K562 (cell line): ENCODE measurements at regions not wholly inside any gene's neighbourhood (a gene's known extent, or its start where the extent isn't known, plus 50 kb on each side); places are given as distances from the start of the nearest gene placed in this dataset.

Source experiments
- ATAC-seq: fragments of 200-7000 bp; cut with Tn5 transposase; 3 replicates; pipeline ENCODE4 v1.9.1; 2020; ENCODE audit warnings: moderate library complexity
- BruUV-seq: library from RNA; stranded (reverse); fragments of 400-500 nt; replicated peaks from 2 replicates; lab custom pipeline; 2021; lab: Mats Ljungman, UMichigan
- CTCF ChIA-PET: fragments of 300-600 bp; formaldehyde crosslinking; extraction: SDS; loops from one replicate; lab custom pipeline; 2021; ENCODE audit warnings: low intra/inter-chr PET ratio; lab: Yijun Ruan, JAX
- POLR2A ChIA-PET: fragments of 300-600, 350-650 bp; sonication (Branson Sonifier 250); formaldehyde crosslinking; extraction: SDS; loops from one replicate; lab custom pipeline; 2021; ENCODE audit warnings: antibody characterized with exemption, inconsistent platforms; lab: Yijun Ruan, JAX
- DNase-seq, 4 experiments: peaks; one replicate each; pipeline versions ENCODE4 v3.0.0 to v3.0.0-alpha.2; 2011 to 2018; ENCODE audit warnings: low spot score in 3 of 4, mixed read lengths in 3 of 4; ENCODE audit errors: extremely low read depth in 1 of 4
- FAIRE-seq: peaks from 2 replicates; lab custom pipeline; 2011; peaks lifted over from hg19 to GRCh38; lab: Jason Lieb, UNC
- H2AFZ ChIP-seq: 2 replicates; pipeline ENCODE4 v1.6.0; 2011; ENCODE audit warnings: low read depth, low read length, control low read depth, inconsistent platforms
- H3K27ac ChIP-seq: fragments of 200-600 bp; 3 replicates; pipeline ENCODE4 v1.8.0; 2011; ENCODE audit warnings: low read depth, mild to moderate bottlenecking, control low read depth, inconsistent platforms, low read length, moderate library complexity, mixed read lengths; ENCODE audit errors: extremely low read depth
- H3K27me3 ChIP-seq, 2 experiments: fragments of 300-600 bp in 1 of 2; 2 replicates in 1 of 2; 3 replicates in 1 of 2; pipeline versions ENCODE4 v1.6.0 to v1.8.0; 2011; ENCODE audit warnings: inconsistent platforms in 2 of 2, low read length in 2 of 2, mild to moderate bottlenecking in 1 of 2, mixed read lengths in 1 of 2, moderate library complexity in 1 of 2; ENCODE audit not compliant: control insufficient read depth in 2 of 2, insufficient read depth in 2 of 2
- H3K36me3 ChIP-seq: fragments of 300-600 bp; 3 replicates; pipeline ENCODE4 v1.8.0; 2011; ENCODE audit warnings: mild to moderate bottlenecking, low read length, inconsistent platforms; ENCODE audit not compliant: control insufficient read depth, insufficient read depth
- H3K4me1 ChIP-seq, 2 experiments: fragments of 200-600 bp in 1 of 2; replicated peaks in 1 of 2; 2 replicates in 1 of 2; 3 replicates in 1 of 2; pipeline versions ENCODE4 v1.5.1 to v1.8.0; 2011; ENCODE audit warnings: inconsistent platforms in 2 of 2, low read length in 2 of 2, mild to moderate bottlenecking in 1 of 2, mixed read lengths in 1 of 2, moderate library complexity in 1 of 2; ENCODE audit not compliant: control insufficient read depth in 2 of 2, insufficient read depth in 2 of 2
- H3K4me2 ChIP-seq: 2 replicates; pipeline ENCODE4 v1.6.1; 2011; ENCODE audit warnings: low read length, control low read depth, inconsistent platforms, mixed read lengths; ENCODE audit not compliant: insufficient read depth
- H3K4me3 ChIP-seq: fragments of 200-600 bp; sonication (generic), shearing (Covaris generic); 2 replicates; pipeline ENCODE4 v1.5.1; 2016; ENCODE audit warnings: control low read depth, inconsistent platforms
- H3K79me2 ChIP-seq: fragments of 200-600 bp; 3 replicates; pipeline ENCODE4 v1.8.0; 2011; ENCODE audit warnings: low read length, inconsistent platforms; ENCODE audit not compliant: control insufficient read depth, insufficient read depth
- H3K9ac ChIP-seq, 2 experiments: 2 replicates each; pipeline versions ENCODE4 v1.6.0 to v1.6.1; 2011; ENCODE audit warnings: low read depth in 2 of 2, low read length in 2 of 2, control low read depth in 1 of 2, inconsistent platforms in 1 of 2, mild to moderate bottlenecking in 1 of 2, mixed read lengths in 1 of 2; ENCODE audit not compliant: insufficient read depth in 1 of 2
- H3K9me1 ChIP-seq: one replicate; pipeline ENCODE4 v1.6.0; 2011; ENCODE audit warnings: inconsistent platforms, mild to moderate bottlenecking, low read length, moderate library complexity; ENCODE audit not compliant: control insufficient read depth, insufficient read depth
- H3K9me3 ChIP-seq: replicated peaks from 2 replicates; pipeline ENCODE4 v1.5.1; 2011; ENCODE audit warnings: low read depth, low read length, inconsistent platforms; ENCODE audit not compliant: control insufficient read depth, insufficient read depth
- H4K20me1 ChIP-seq: replicated peaks from 2 replicates; pipeline ENCODE4 v1.6.1; 2011; ENCODE audit warnings: low read length, inconsistent platforms, mixed read lengths; ENCODE audit not compliant: control insufficient read depth, insufficient read depth
- ARHGAP35 ChIP-seq: fragments of 450-650 bp; IDR thresholded peaks from 2 replicates; pipeline ENCODE4 v1.6.1; 2018; ENCODE audit not compliant: partially characterized antibody
- BHLHE40 ChIP-seq: IDR thresholded peaks from 2 replicates; pipeline ENCODE4 v1.6.1; 2011; ENCODE audit warnings: low read length, improper control_type of control experiment
- FOXA1 ChIP-seq: fragments of 450-650 bp; IDR thresholded peaks from 2 replicates; pipeline ENCODE4 v1.6.1; 2016; ENCODE audit warnings: mild to moderate bottlenecking, borderline replicate concordance
- KLF10 ChIP-seq: fragments of 250-450 bp; sonication (Bioruptor Pico); IDR thresholded peaks from 2 replicates; pipeline ENCODE4 v1.6.1; 2021; ENCODE audit warnings: matching md5 sums
- PCBP1 ChIP-seq: fragments of 200-400 bp; formaldehyde crosslinking; IDR thresholded peaks from 2 replicates; pipeline ENCODE4 v1.6.1; 2018; ENCODE audit warnings: mild to moderate bottlenecking, low read depth, low read length; ENCODE audit not compliant: poor library complexity, severe bottlenecking
- SMARCA4 ChIP-seq: fragments of 450-650 bp; IDR thresholded peaks from 2 replicates; pipeline ENCODE4 v1.6.1; 2016
- TEAD2 ChIP-seq: fragments of 450-650 bp; IDR thresholded peaks from 2 replicates; pipeline ENCODE4 v1.6.1; 2016; ENCODE audit warnings: missing genetic modification characterization, control low read depth, missing compliant biosample characterization
- TFAM ChIP-seq: fragments of 250-450 bp; sonication (Bioruptor Pico); conservative IDR thresholded peaks from 2 replicates; pipeline ENCODE4 v1.5.0; 2021; ENCODE audit warnings: mild to moderate bottlenecking, moderate library complexity
- ZFP36 ChIP-seq: fragments of 150-350 bp; IDR thresholded peaks from 2 replicates; pipeline ENCODE4 v1.6.1; 2018; ENCODE audit warnings: low read length, low read depth; ENCODE audit not compliant: partially characterized antibody
- ZNF217 ChIP-seq: sonication (generic); formaldehyde crosslinking; IDR thresholded peaks from 2 replicates; pipeline ENCODE4 v1.8.0; 2022; ENCODE audit warnings: mild to moderate bottlenecking, missing genetic modification reagents
- ZNF253 ChIP-seq: fragments of 250-450 bp; sonication (Bioruptor Pico); conservative IDR thresholded peaks from 2 replicates; pipeline ENCODE4 v1.6.1; 2021; ENCODE audit warnings: mild to moderate bottlenecking
- WGBS: fragments of 100-300 bp; shearing (Covaris generic); methylation state at CpG from one replicate; pipeline ENCODE4 v1.1.6; 2016; ENCODE audit warnings: low coverage, mixed read lengths; ENCODE audit not compliant: insufficient coverage; ENCODE audit errors: missing lambda C conversion rate; 5-methylcytosine and 5-hydroxymethylcytosine counted together
- in situ Hi-C: fragments of 300-500 bp; cut with MboI; formaldehyde crosslinking; loops from 4 replicates; pipeline ENCODE4 v1.15.0; 2018; ENCODE audit warnings: inconsistent platforms, mixed read lengths
- intact Hi-C: fragments of 100-400 bp; cut with micrococcal nuclease; formaldehyde crosslinking; loops from 2 replicates; pipeline ENCODE4 v1.14.2; 2022
- TF ChIP-seq, protein P1 (sequence below): fragments of 450-650 bp; formaldehyde crosslinking; IDR thresholded peaks from 2 replicates; pipeline ENCODE4 v1.4.0; 2020; ENCODE audit warnings: mild to moderate bottlenecking, mixed read lengths
- TF ChIP-seq, protein P2 (sequence below): sonication (generic); formaldehyde crosslinking; IDR thresholded peaks from 2 replicates; pipeline ENCODE4 v1.8.0; 2023; ENCODE audit warnings: mild to moderate bottlenecking, missing genetic modification reagents
- TF ChIP-seq, protein P3 (sequence below), 2 experiments: fragments of 450-650 bp; IDR thresholded peaks; 2 replicates each; pipeline ENCODE4 v1.6.1; 2016
- TF ChIP-seq, protein P4 (sequence below): fragments of 450-650 bp; IDR thresholded peaks from 2 replicates; pipeline ENCODE4 v1.6.1; 2017; ENCODE audit warnings: mild to moderate bottlenecking, moderate library complexity

DNA sequence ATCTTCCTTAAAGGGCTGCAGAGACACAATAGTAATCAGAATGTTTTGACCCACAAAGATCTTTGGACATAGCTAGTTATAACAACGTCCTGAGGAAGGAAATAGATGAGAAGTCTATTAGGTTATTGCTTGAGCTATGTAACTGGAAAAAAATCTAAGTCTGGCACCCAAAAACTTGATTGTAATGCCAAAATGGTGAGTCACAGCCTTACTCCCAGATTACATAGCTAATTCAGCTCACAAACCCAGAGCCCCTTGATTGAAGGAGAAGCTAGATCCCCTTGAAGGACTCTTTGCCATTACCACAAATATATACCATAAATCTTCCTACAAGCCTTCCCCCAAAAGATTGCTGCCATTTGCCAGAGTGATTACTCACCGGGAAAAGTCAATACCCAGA lies 341.8 kb upstream of the KIF2A start:
- Histone ChIP-seq H3K27ac (no peak overlapping the region), H3K4me1 (no peaks in the 10 kb centered on the region), H3K9ac (no peak overlapping the region), H4K20me1 (no peaks in the 10 kb centered on the region), H2AFZ (no peak overlapping the region), H3K9me1 (no peaks in the 10 kb centered on the region), H3K36me3 (no peaks in the 10 kb centered on the region), H3K79me2 (no peaks in the 10 kb centered on the region), H3K9me3 (no peaks in the 10 kb centered on the region), H3K4me3 (no peak overlapping the region), H3K27me3 (no peaks in the 10 kb centered on the region), H3K4me2 (no peak overlapping the region)
- CTCF ChIA-PET: no interaction called here
- FAIRE-seq (no peak), ATAC-seq (no peak), DNase-seq (no peak)
- intact Hi-C loops: no loop called here
- in situ Hi-C loops: no loop called here
- WGBS: 0% methylated on average over 2 of the region's 2 CpGs
- POLR2A ChIA-PET: interaction anchor here (1.0 kb wide), 1 partner anchor 11 kb away, joined by 3 read pairs; no protein-coding TSS in a partner anchor
- BruUV-seq: no TSS peak
- TF ChIP-seq SMARCA4 (no peak), FOXA1 (no peak), KLF10 (CRISPR knock-in tag) (no peak), ARHGAP35 (no peak), ZNF253 (CRISPR knock-in tag) (no peak), PCBP1 (no peak), ZNF217 (CRISPR knock-in tag) (no peak), BHLHE40 (no peak), TEAD2 (no peak), TFAM (CRISPR knock-in tag) (no peak), ZFP36 (no peak)
- TF ChIP-seq, protein P1, sequence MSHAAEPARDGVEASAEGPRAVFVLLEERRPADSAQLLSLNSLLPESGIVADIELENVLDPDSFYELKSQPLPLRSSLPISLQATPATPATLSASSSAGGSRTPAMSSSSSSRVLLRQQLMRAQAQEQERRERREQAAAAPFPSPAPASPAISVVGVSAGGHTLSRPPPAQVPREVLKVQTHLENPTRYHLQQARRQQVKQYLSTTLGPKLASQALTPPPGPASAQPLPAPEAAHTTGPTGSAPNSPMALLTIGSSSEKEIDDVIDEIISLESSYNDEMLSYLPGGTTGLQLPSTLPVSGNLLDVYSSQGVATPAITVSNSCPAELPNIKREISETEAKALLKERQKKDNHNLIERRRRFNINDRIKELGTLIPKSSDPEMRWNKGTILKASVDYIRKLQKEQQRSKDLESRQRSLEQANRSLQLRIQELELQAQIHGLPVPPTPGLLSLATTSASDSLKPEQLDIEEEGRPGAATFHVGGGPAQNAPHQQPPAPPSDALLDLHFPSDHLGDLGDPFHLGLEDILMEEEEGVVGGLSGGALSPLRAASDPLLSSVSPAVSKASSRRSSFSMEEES (CRISPR knock-in tag): no peak
- TF ChIP-seq, protein P2, sequence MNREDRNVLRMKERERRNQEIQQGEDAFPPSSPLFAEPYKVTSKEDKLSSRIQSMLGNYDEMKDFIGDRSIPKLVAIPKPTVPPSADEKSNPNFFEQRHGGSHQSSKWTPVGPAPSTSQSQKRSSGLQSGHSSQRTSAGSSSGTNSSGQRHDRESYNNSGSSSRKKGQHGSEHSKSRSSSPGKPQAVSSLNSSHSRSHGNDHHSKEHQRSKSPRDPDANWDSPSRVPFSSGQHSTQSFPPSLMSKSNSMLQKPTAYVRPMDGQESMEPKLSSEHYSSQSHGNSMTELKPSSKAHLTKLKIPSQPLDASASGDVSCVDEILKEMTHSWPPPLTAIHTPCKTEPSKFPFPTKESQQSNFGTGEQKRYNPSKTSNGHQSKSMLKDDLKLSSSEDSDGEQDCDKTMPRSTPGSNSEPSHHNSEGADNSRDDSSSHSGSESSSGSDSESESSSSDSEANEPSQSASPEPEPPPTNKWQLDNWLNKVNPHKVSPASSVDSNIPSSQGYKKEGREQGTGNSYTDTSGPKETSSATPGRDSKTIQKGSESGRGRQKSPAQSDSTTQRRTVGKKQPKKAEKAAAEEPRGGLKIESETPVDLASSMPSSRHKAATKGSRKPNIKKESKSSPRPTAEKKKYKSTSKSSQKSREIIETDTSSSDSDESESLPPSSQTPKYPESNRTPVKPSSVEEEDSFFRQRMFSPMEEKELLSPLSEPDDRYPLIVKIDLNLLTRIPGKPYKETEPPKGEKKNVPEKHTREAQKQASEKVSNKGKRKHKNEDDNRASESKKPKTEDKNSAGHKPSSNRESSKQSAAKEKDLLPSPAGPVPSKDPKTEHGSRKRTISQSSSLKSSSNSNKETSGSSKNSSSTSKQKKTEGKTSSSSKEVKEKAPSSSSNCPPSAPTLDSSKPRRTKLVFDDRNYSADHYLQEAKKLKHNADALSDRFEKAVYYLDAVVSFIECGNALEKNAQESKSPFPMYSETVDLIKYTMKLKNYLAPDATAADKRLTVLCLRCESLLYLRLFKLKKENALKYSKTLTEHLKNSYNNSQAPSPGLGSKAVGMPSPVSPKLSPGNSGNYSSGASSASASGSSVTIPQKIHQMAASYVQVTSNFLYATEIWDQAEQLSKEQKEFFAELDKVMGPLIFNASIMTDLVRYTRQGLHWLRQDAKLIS: no peak
- TF ChIP-seq, protein P3, sequence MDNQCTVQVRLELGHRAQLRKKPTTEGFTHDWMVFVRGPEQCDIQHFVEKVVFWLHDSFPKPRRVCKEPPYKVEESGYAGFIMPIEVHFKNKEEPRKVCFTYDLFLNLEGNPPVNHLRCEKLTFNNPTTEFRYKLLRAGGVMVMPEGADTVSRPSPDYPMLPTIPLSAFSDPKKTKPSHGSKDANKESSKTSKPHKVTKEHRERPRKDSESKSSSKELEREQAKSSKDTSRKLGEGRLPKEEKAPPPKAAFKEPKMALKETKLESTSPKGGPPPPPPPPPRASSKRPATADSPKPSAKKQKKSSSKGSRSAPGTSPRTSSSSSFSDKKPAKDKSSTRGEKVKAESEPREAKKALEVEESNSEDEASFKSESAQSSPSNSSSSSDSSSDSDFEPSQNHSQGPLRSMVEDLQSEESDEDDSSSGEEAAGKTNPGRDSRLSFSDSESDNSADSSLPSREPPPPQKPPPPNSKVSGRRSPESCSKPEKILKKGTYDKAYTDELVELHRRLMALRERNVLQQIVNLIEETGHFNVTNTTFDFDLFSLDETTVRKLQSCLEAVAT (IDR thresholded peaks at IDR 0.05): no peak
- TF ChIP-seq, protein P4, sequence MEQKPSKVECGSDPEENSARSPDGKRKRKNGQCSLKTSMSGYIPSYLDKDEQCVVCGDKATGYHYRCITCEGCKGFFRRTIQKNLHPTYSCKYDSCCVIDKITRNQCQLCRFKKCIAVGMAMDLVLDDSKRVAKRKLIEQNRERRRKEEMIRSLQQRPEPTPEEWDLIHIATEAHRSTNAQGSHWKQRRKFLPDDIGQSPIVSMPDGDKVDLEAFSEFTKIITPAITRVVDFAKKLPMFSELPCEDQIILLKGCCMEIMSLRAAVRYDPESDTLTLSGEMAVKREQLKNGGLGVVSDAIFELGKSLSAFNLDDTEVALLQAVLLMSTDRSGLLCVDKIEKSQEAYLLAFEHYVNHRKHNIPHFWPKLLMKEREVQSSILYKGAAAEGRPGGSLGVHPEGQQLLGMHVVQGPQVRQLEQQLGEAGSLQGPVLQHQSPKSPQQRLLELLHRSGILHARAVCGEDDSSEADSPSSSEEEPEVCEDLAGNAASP: no peak
